Astrocyte (in vitro differentiated cells and primary cell): ENCODE measurements at regions not wholly inside any gene's neighbourhood (a gene's known extent, or its start where the extent isn't known, plus 50 kb on each side); places are given as distances from the start of the nearest gene placed in this dataset.

Experiments
- CTCF ChIP-seq: IDR thresholded peaks from 2 replicates; pipeline ENCODE4 v1.5.1; 2011; ENCODE audit warnings: low read depth, mild to moderate bottlenecking, inconsistent platforms, low read length, moderate library complexity; ENCODE audit not compliant: insufficient read depth
- EZH2 ChIP-seq: IDR thresholded peaks from 2 replicates; pipeline ENCODE4 v1.6.1; 2012; ENCODE audit warnings: mild to moderate bottlenecking, low read length, inconsistent platforms; ENCODE audit not compliant: insufficient read depth

GRCh38 chr9:31243386-31243785 lies 1141.1 kb upstream of the ACO1 start:
- TF ChIP-seq EZH2: no peak
- no peak for TF ChIP-seq CTCF
